ENCODE measurements at regions not wholly inside any gene's neighbourhood (a gene's known extent, or its start where the extent isn't known, plus 50 kb on each side); places are given as distances from the start of the nearest gene placed in this dataset. TPM values are rescaled to one million over a fixed set of nuclear protein-coding genes. Genes with fewer than 3 reads are reported as not detected.
A peak's percentile ranks its signal among the peaks of the same experiment; 100 is the strongest.

- no peak overlapping the region for H3K4me2 ChIP-seq (ENCODE audit: low read length)
- H3K9ac ChIP-seq (ENCODE audit: low read depth, low read length): no peak overlapping the region
- peaks cover 14% of the 10 kb centered on the region for H3K27me3 ChIP-seq (ENCODE audit: control insufficient read depth, insufficient read depth, low read length)
- no peaks in the 10 kb centered on the region for H3K9me3 ChIP-seq (replicated peaks; ENCODE audit: low read length)
- H3K4me1 ChIP-seq (ENCODE audit: control insufficient read depth, insufficient read depth, low read length): no peaks in the 10 kb centered on the region
- no peak overlapping the region for H3K4me3 ChIP-seq (ENCODE audit: low read length)
- no peaks in the 10 kb centered on the region for H3K36me3 ChIP-seq (ENCODE audit: insufficient read depth, low read length)
These were observed 51.4 kb upstream of the XIST start for GRCh38 chrX:73903941-73904340.

Small RNA genes in the stretch of these regions (small RNA-seq; reads per million reads assigned to genes)
- not detected for gene ATP5MDP1
- gene DDX3P2: not detected
- gene MIR374B: 60.1 reads per million, percentile 96 among the genes with 10 or more reads in this experiment
- 60.4 reads per million, percentile 96 among the genes with 10 or more reads in this experiment for gene MIR421
- gene RF02124: not detected
- not detected for gene RF02125

Measured in skeletal muscle satellite cell (primary cell).